ENCODE measurements at regions not wholly inside any gene's neighbourhood (a gene's known extent, or its start where the extent isn't known, plus 50 kb on each side); places are given as distances from the start of the nearest gene placed in this dataset.
"Not testable (repeated sequence)": the region's sequence is repeated elsewhere in the genome, so short reads cannot be mapped to it uniquely, and the experiment has no call there.

GRCh38 chr13:61891401-61891800, 475.8 kb upstream of the PCDH20 start:
- no peaks in the 10 kb centered on the region for H3K79me2 ChIP-seq (ENCODE audit: low read length)
- no peaks in the 10 kb centered on the region for H3K9me3 ChIP-seq (replicated peaks; ENCODE audit: insufficient read depth, low read length)
- H2AFZ ChIP-seq (ENCODE audit: low read length) = no peak overlapping the region
- no peak for DNase-seq
- H3K27ac ChIP-seq (ENCODE audit: low read length) = no peak overlapping the region
- H4K20me1 ChIP-seq (ENCODE audit: insufficient read depth, low read length) = no peaks in the 10 kb centered on the region
- no peak overlapping the region for H3K4me2 ChIP-seq (ENCODE audit: low read depth, low read length)
- no peaks in the 10 kb centered on the region for H3F3A ChIP-seq (ENCODE audit: insufficient read depth, low read length)
- H3K9ac ChIP-seq (ENCODE audit: low read length) = no peak overlapping the region
- no peaks in the 10 kb centered on the region for H3K9me2 ChIP-seq (replicated peaks; ENCODE audit: insufficient read depth, low read length)
- no peak overlapping the region for H3K4me3 ChIP-seq (ENCODE audit: low read length)
- H3K36me3 ChIP-seq (replicated peaks; ENCODE audit: insufficient read depth, low read length) = no peaks in the 10 kb centered on the region
- H3K27me3 ChIP-seq (replicated peaks; ENCODE audit: insufficient read depth, low read length) = no peaks in the 10 kb centered on the region
- TF ChIP-seq CTCF (IDR thresholded peaks at IDR 0.05; ENCODE audit: low read length) (no peak), EZH2 (optimal IDR thresholded peaks at IDR 0.05; ENCODE audit: low read depth, low read length) (no peak), EZH2phosphoT487 (IDR thresholded peaks at IDR 0.05; ENCODE audit: low read length) (no peak)
- no peaks in the 10 kb centered on the region for H3K4me1 ChIP-seq (ENCODE audit: low read length)

- H3K4me3 ChIP-seq (ENCODE audit: low read length) = no peak overlapping the region
- H3K36me3 ChIP-seq (replicated peaks; ENCODE audit: insufficient read depth, low read length) = no peaks in the 10 kb centered on the region
- DNase-seq = no peak
- H3K9ac ChIP-seq (ENCODE audit: low read length) = no peak overlapping the region
- H3K79me2 ChIP-seq (ENCODE audit: low read length) = no peaks in the 10 kb centered on the region
- no peaks in the 10 kb centered on the region for H3K4me1 ChIP-seq (ENCODE audit: low read length)
- H3K27ac ChIP-seq (ENCODE audit: low read length) = no peak overlapping the region
- H3K4me2 ChIP-seq (ENCODE audit: low read depth, low read length) = no peak overlapping the region
- no peak overlapping the region for H2AFZ ChIP-seq (ENCODE audit: low read length)
- H4K20me1 ChIP-seq (ENCODE audit: insufficient read depth, low read length) = no peaks in the 10 kb centered on the region
- H3K27me3 ChIP-seq (replicated peaks; ENCODE audit: insufficient read depth, low read length) = no peaks in the 10 kb centered on the region
- TF ChIP-seq EZH2 (optimal IDR thresholded peaks at IDR 0.05; ENCODE audit: low read depth, low read length) (no peak), CTCF (IDR thresholded peaks at IDR 0.05; ENCODE audit: low read length) (no peak), EZH2phosphoT487 (IDR thresholded peaks at IDR 0.05; ENCODE audit: low read length) (no peak)
- no peaks in the 10 kb centered on the region for H3F3A ChIP-seq (ENCODE audit: insufficient read depth, low read length)
- H3K9me3 ChIP-seq (replicated peaks; ENCODE audit: insufficient read depth, low read length) = no peaks in the 10 kb centered on the region
- no peaks in the 10 kb centered on the region for H3K9me2 ChIP-seq (replicated peaks; ENCODE audit: insufficient read depth, low read length)
Observed at GRCh38 chr13:61884830-61885229, 469.2 kb upstream of the PCDH20 start.

- no peaks in the 10 kb centered on the region for H3K27me3 ChIP-seq (replicated peaks; ENCODE audit: insufficient read depth, low read length)
- DNase-seq = peak; percentile 35
- H3F3A ChIP-seq (ENCODE audit: insufficient read depth, low read length) = no peaks in the 10 kb centered on the region
- H3K27ac ChIP-seq (ENCODE audit: low read length) = no peak overlapping the region
- no peak overlapping the region for H3K9ac ChIP-seq (ENCODE audit: low read length)
- no peak overlapping the region for H2AFZ ChIP-seq (ENCODE audit: low read length)
- H3K9me3 ChIP-seq (replicated peaks; ENCODE audit: insufficient read depth, low read length) = no peaks in the 10 kb centered on the region
- no peaks in the 10 kb centered on the region for H3K9me2 ChIP-seq (replicated peaks; ENCODE audit: insufficient read depth, low read length)
- no peak for TF ChIP-seq EZH2phosphoT487 (IDR thresholded peaks at IDR 0.05; ENCODE audit: low read length)
- TF ChIP-seq CTCF (IDR thresholded peaks at IDR 0.05; ENCODE audit: low read length) = peak; percentile 44
- no peak for TF ChIP-seq EZH2 (optimal IDR thresholded peaks at IDR 0.05; ENCODE audit: low read depth, low read length)
- no peak overlapping the region for H3K4me2 ChIP-seq (ENCODE audit: low read depth, low read length)
- no peaks in the 10 kb centered on the region for H3K36me3 ChIP-seq (replicated peaks; ENCODE audit: insufficient read depth, low read length)
- no peak overlapping the region for H3K4me3 ChIP-seq (ENCODE audit: low read length)
- H4K20me1 ChIP-seq (ENCODE audit: insufficient read depth, low read length) = no peaks in the 10 kb centered on the region
- no peaks in the 10 kb centered on the region for H3K4me1 ChIP-seq (ENCODE audit: low read length)
- no peaks in the 10 kb centered on the region for H3K79me2 ChIP-seq (ENCODE audit: low read length)
Observed at GRCh38 chr13:61880578-61881283, 465.1 kb upstream of the PCDH20 start.

- H4K20me1 ChIP-seq (ENCODE audit: insufficient read depth, low read length); H3K79me2 ChIP-seq (ENCODE audit: low read length); H3K4me2 ChIP-seq (ENCODE audit: low read depth, low read length); H3K4me1 ChIP-seq (ENCODE audit: low read length); H3K27me3 ChIP-seq (replicated peaks; ENCODE audit: insufficient read depth, low read length); H2AFZ ChIP-seq (ENCODE audit: low read length); H3K36me3 ChIP-seq (replicated peaks; ENCODE audit: insufficient read depth, low read length); DNase-seq; H3K9me2 ChIP-seq (replicated peaks; ENCODE audit: insufficient read depth, low read length); H3K9ac ChIP-seq (ENCODE audit: low read length); H3K4me3 ChIP-seq (ENCODE audit: low read length); H3F3A ChIP-seq (ENCODE audit: insufficient read depth, low read length); H3K9me3 ChIP-seq (replicated peaks; ENCODE audit: insufficient read depth, low read length); H3K27ac ChIP-seq (ENCODE audit: low read length): not testable (repeated sequence)
Observed at GRCh38 chr13:61878565-61878964, 462.9 kb upstream of the PCDH20 start.

Measured in MM.1S (cell line).